GM12865 (cell line): ENCODE measurements at regions not wholly inside any gene's neighbourhood (a gene's known extent, or its start where the extent isn't known, plus 50 kb on each side); places are given as distances from the start of the nearest gene placed in this dataset.

Experiments used
- DNase-seq: peaks from one replicate; pipeline ENCODE4 v3.0.0; 2010; ENCODE audit warnings: low read depth
- H3K4me3 ChIP-seq: 2 replicates; pipeline ENCODE4 v1.5.1; 2011; ENCODE audit warnings: mild to moderate bottlenecking, low read depth, low read length, control low read depth
- CTCF ChIP-seq: IDR thresholded peaks from 2 replicates; pipeline ENCODE4 v1.5.1; 2011; ENCODE audit warnings: low read length, control low read depth, low read depth, inconsistent platforms; ENCODE audit not compliant: insufficient read depth; ENCODE audit errors: missing control alignments

- no peak overlapping the region for H3K4me3 ChIP-seq
- no peak for DNase-seq
- TF ChIP-seq CTCF, result no peak
Measured at GRCh38 chr7:41885748-41886147, 182.9 kb upstream of the INHBA start.

- TF ChIP-seq CTCF, result no peak
- H3K4me3 ChIP-seq, result no peak overlapping the region
- DNase-seq, result no peak
Measured at GRCh38 chr7:41885078-41885477, 182.2 kb upstream of the INHBA start.

GRCh38 chr7:41882745-41883420 lies 180.0 kb upstream of the INHBA start:
- TF ChIP-seq CTCF, result no peak
- DNase-seq, result peak; percentile 80
- no peak overlapping the region for H3K4me3 ChIP-seq

GRCh38 chr7:41882256-41882655 lies 179.4 kb upstream of the INHBA start:
- peak; percentile 21 for DNase-seq
- H3K4me3 ChIP-seq, result no peak overlapping the region
- no peak for TF ChIP-seq CTCF

GRCh38 chr7:41881331-41882130 lies 178.6 kb upstream of the INHBA start:
- no peak for TF ChIP-seq CTCF
- H3K4me3 ChIP-seq, result no peak overlapping the region; the same call in 1 of the 2 replicates
- peak; percentile 94 for DNase-seq

- no peak for TF ChIP-seq CTCF
- DNase-seq, result no peak
- no peak overlapping the region for H3K4me3 ChIP-seq
Measured at GRCh38 chr7:41880107-41880506, 177.2 kb upstream of the INHBA start.
